ENCODE measurements at regions not wholly inside any gene's neighbourhood (a gene's known extent, or its start where the extent isn't known, plus 50 kb on each side); places are given as distances from the start of the nearest gene placed in this dataset.

DNA sequence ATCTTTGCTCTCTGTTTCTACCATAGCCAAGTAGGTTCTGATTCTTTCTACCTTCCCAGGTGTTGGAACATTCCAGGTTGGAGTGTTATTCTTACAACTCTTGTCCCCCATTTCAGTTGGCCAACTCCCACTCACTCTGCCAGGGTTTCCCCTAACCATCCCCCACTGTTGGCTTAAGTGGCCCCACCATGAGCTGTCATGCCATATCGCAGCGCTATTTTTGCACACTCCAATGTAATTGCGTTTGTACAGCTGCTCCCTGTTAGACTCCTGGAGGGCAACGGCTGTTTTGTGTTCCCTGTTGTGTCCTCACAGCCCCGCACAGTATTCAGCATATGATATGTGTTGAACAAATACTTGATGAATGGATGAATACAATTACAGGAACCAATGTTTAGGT is 117.7 kb upstream of the ETS2 start:
- TF ChIP-seq ZFX (IDR thresholded peaks at IDR 0.05), result no peak
- TF ChIP-seq, protein P1, sequence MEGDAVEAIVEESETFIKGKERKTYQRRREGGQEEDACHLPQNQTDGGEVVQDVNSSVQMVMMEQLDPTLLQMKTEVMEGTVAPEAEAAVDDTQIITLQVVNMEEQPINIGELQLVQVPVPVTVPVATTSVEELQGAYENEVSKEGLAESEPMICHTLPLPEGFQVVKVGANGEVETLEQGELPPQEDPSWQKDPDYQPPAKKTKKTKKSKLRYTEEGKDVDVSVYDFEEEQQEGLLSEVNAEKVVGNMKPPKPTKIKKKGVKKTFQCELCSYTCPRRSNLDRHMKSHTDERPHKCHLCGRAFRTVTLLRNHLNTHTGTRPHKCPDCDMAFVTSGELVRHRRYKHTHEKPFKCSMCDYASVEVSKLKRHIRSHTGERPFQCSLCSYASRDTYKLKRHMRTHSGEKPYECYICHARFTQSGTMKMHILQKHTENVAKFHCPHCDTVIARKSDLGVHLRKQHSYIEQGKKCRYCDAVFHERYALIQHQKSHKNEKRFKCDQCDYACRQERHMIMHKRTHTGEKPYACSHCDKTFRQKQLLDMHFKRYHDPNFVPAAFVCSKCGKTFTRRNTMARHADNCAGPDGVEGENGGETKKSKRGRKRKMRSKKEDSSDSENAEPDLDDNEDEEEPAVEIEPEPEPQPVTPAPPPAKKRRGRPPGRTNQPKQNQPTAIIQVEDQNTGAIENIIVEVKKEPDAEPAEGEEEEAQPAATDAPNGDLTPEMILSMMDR (conservative IDR thresholded peaks at IDR 0.05), result no peak
